ENCODE measurements at regions not wholly inside any gene's neighbourhood (a gene's known extent, or its start where the extent isn't known, plus 50 kb on each side); places are given as distances from the start of the nearest gene placed in this dataset.

DNA sequence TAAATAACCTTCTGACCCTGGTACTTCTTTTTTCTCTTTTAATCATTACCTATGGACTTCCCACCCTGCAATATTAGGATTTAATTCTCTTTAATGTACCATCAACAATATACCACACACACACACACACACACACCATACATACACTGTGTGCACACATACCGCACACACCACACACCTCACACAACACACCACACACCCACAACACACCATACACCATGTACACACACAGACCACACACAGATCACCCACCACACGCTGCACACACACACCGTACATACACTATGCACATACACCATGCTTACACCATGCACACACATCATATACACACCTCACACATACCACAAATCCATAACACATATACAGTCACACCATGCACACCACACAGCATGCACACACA lies 57.4 kb upstream of the MAP3K4 start:
- no peak for TF ChIP-seq EZH2phosphoT487 (IDR thresholded peaks at IDR 0.05; ENCODE audit: borderline replicate concordance, low read depth)
- TF ChIP-seq, protein P1, sequence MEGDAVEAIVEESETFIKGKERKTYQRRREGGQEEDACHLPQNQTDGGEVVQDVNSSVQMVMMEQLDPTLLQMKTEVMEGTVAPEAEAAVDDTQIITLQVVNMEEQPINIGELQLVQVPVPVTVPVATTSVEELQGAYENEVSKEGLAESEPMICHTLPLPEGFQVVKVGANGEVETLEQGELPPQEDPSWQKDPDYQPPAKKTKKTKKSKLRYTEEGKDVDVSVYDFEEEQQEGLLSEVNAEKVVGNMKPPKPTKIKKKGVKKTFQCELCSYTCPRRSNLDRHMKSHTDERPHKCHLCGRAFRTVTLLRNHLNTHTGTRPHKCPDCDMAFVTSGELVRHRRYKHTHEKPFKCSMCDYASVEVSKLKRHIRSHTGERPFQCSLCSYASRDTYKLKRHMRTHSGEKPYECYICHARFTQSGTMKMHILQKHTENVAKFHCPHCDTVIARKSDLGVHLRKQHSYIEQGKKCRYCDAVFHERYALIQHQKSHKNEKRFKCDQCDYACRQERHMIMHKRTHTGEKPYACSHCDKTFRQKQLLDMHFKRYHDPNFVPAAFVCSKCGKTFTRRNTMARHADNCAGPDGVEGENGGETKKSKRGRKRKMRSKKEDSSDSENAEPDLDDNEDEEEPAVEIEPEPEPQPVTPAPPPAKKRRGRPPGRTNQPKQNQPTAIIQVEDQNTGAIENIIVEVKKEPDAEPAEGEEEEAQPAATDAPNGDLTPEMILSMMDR (IDR thresholded peaks at IDR 0.05): no peak
- no peak for TF ChIP-seq FOXM1 (IDR thresholded peaks at IDR 0.05; ENCODE audit: low read depth)
- TF ChIP-seq POLR2AphosphoS5 (IDR thresholded peaks at IDR 0.05; ENCODE audit: low read depth, low read length): no peak
- TF ChIP-seq YY1 (IDR thresholded peaks at IDR 0.05; ENCODE audit: low read depth): no peak
- TF ChIP-seq, protein P2, sequence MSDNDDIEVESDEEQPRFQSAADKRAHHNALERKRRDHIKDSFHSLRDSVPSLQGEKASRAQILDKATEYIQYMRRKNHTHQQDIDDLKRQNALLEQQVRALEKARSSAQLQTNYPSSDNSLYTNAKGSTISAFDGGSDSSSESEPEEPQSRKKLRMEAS (IDR thresholded peaks at IDR 0.05; ENCODE audit: low read depth): no peak
- TF ChIP-seq RAD21 (IDR thresholded peaks at IDR 0.05; ENCODE audit: low read length): no peak
- TF ChIP-seq GATA2 (CRISPR knock-in tag; IDR thresholded peaks at IDR 0.05): no peak
- TF ChIP-seq RFX5 (IDR thresholded peaks at IDR 0.05; ENCODE audit: low read length): no peak
